AML-193 (cell line): ENCODE measurements at regions not wholly inside any gene's neighbourhood (a gene's known extent, or its start where the extent isn't known, plus 50 kb on each side); places are given as distances from the start of the nearest gene placed in this dataset.
"Not testable (repeated sequence)": the region's sequence is repeated elsewhere in the genome, so short reads cannot be mapped to it uniquely, and the experiment has no call there.

Experiments
- DNase-seq, 2 experiments: peaks; one replicate each; lab custom pipeline; 2025; lab: John Stamatoyannopoulos, UW

- no peak for DNase-seq
These were observed 760.8 kb upstream of the SEMA6D start for GRCh38 chr15:46956456-46956855.

GRCh38 chr15:46956881-46957280 is 760.4 kb upstream of the SEMA6D start:
- no peak for DNase-seq

- DNase-seq, result no peak
These were observed 756.7 kb upstream of the SEMA6D start for GRCh38 chr15:46960581-46960980.

GRCh38 chr15:46961795-46962194 is 755.5 kb upstream of the SEMA6D start:
- DNase-seq, result no peak

- DNase-seq, result not testable (repeated sequence)
These were observed 729.2 kb upstream of the SEMA6D start for GRCh38 chr15:46988055-46988454.

GRCh38 chr15:46996359-46996758 is 720.9 kb upstream of the SEMA6D start:
- DNase-seq, result no peak

GRCh38 chr15:46997501-46997900 is 719.8 kb upstream of the SEMA6D start:
- DNase-seq, result no peak

GRCh38 chr15:47003568-47003967 is 713.7 kb upstream of the SEMA6D start:
- DNase-seq, result no peak

GRCh38 chr15:47013446-47013845 is 703.9 kb upstream of the SEMA6D start:
- DNase-seq, result no peak

GRCh38 chr15:47027322-47027946 is 689.9 kb upstream of the SEMA6D start:
- no peak for DNase-seq

GRCh38 chr15:47035475-47036406 is 681.6 kb upstream of the SEMA6D start:
- no peak for DNase-seq

- DNase-seq, result no peak
These were observed 680.3 kb upstream of the SEMA6D start for GRCh38 chr15:47037003-47037402.

GRCh38 chr15:47039225-47039624 is 678.1 kb upstream of the SEMA6D start:
- DNase-seq, result no peak

GRCh38 chr15:47041301-47041700 is 676.0 kb upstream of the SEMA6D start:
- no peak for DNase-seq

GRCh38 chr15:47047981-47048380 is 669.3 kb upstream of the SEMA6D start:
- DNase-seq, result not testable (repeated sequence)

- no peak for DNase-seq
These were observed 650.9 kb upstream of the SEMA6D start for GRCh38 chr15:47066392-47066791.

GRCh38 chr15:47077846-47078245 is 639.5 kb upstream of the SEMA6D start:
- not testable (repeated sequence) for DNase-seq

GRCh38 chr15:47095833-47096232 is 621.5 kb upstream of the SEMA6D start:
- DNase-seq, result no peak

GRCh38 chr15:47098526-47098925 is 618.8 kb upstream of the SEMA6D start:
- not testable (repeated sequence) for DNase-seq

- DNase-seq, result not testable (repeated sequence)
These were observed 617.5 kb upstream of the SEMA6D start for GRCh38 chr15:47099801-47100200.

GRCh38 chr15:47108800-47109199 is 608.5 kb upstream of the SEMA6D start:
- DNase-seq, result not testable (repeated sequence)

- no peak for DNase-seq
These were observed 600.6 kb upstream of the SEMA6D start for GRCh38 chr15:47116698-47117097.

GRCh38 chr15:47119349-47119748 is 598.0 kb upstream of the SEMA6D start:
- no peak for DNase-seq
